ENCODE measurements at regions not wholly inside any gene's neighbourhood (a gene's known extent, or its start where the extent isn't known, plus 50 kb on each side); places are given as distances from the start of the nearest gene placed in this dataset.

- Mint-ChIP-seq H3K4me1 (no peaks in the 10 kb centered on the region), H3K36me3 (no peaks in the 10 kb centered on the region), H3K4me3 (no peak overlapping the region), H3K9me3 (peaks cover 11 to 14% of the 10 kb centered on the region in 2 donors), H3K27me3 (ENCODE audit: low read depth in 2 of 2) (no peaks in the 10 kb centered on the region), H3K27ac (no peak overlapping the region)
- Histone ChIP-seq H3K4me3 (ENCODE audit: low read length) (no peak overlapping the region), H3K27me3 (ENCODE audit: control insufficient read depth, insufficient read depth, low read length) (no peaks in the 10 kb centered on the region), H3K36me3 (ENCODE audit: control insufficient read depth, insufficient read depth, low read length) (no peaks in the 10 kb centered on the region), H3K4me1 (ENCODE audit: control insufficient read depth, insufficient read depth, low read length) (no peaks in the 10 kb centered on the region), H3K27ac (ENCODE audit: low read length) (no peak overlapping the region), H3K9me3 (ENCODE audit: control insufficient read depth, insufficient read depth, low read length) (no peaks in the 10 kb centered on the region)
- no peak for TF ChIP-seq CTCF (IDR thresholded peaks at IDR 0.05)
- ATAC-seq, result no peak
- DNase-seq, result no peak
- intact Hi-C loops (cut with micrococcal nuclease), result no loop called here
Observed at GRCh38 chr11:42065199-42065598, 605.7 kb upstream of the LRRC4C start.

GRCh38 chr11:42066113-42066512, 606.7 kb upstream of the LRRC4C start:
- Mint-ChIP-seq H3K36me3 (no peaks in the 10 kb centered on the region), H3K27ac (no peak overlapping the region), H3K4me3 (no peak overlapping the region), H3K4me1 (no peaks in the 10 kb centered on the region), H3K27me3 (ENCODE audit: low read depth in 2 of 2) (no peaks in the 10 kb centered on the region), H3K9me3 (peaks cover 10 to 17% of the 10 kb centered on the region in 2 donors)
- no peaks in the 10 kb centered on the region for H3K36me3 ChIP-seq (ENCODE audit: control insufficient read depth, insufficient read depth, low read length)
- H3K4me1 ChIP-seq (ENCODE audit: control insufficient read depth, insufficient read depth, low read length), result no peaks in the 10 kb centered on the region
- TF ChIP-seq CTCF (IDR thresholded peaks at IDR 0.05), result no peak
- 91% methylated on average over 15 of the region's 15 CpGs for WGBS (ENCODE audit: insufficient coverage)
- H3K27ac ChIP-seq (ENCODE audit: low read length), result no peak overlapping the region
- H3K4me3 ChIP-seq (ENCODE audit: low read length), result no peak overlapping the region
- ATAC-seq (no peak), DNase-seq (no peak)
- intact Hi-C loops (cut with micrococcal nuclease), result no loop called here
- H3K9me3 ChIP-seq (ENCODE audit: control insufficient read depth, insufficient read depth, low read length), result no peaks in the 10 kb centered on the region
- no peaks in the 10 kb centered on the region for H3K27me3 ChIP-seq (ENCODE audit: control insufficient read depth, insufficient read depth, low read length)

GRCh38 chr11:42074306-42074705, 614.9 kb upstream of the LRRC4C start:
- Histone ChIP-seq H3K36me3 (ENCODE audit: control insufficient read depth, insufficient read depth, low read length) (no peaks in the 10 kb centered on the region), H3K27me3 (ENCODE audit: control insufficient read depth, insufficient read depth, low read length) (no peaks in the 10 kb centered on the region), H3K27ac (ENCODE audit: low read length) (no peak overlapping the region), H3K4me1 (ENCODE audit: control insufficient read depth, insufficient read depth, low read length) (no peaks in the 10 kb centered on the region), H3K4me3 (ENCODE audit: low read length) (no peak overlapping the region), H3K9me3 (ENCODE audit: control insufficient read depth, insufficient read depth, low read length) (no peaks in the 10 kb centered on the region)
- Mint-ChIP-seq H3K9me3 (peaks cover 7 to 15% of the 10 kb centered on the region in 2 donors), H3K27ac (no peak overlapping the region), H3K4me1 (no peaks in the 10 kb centered on the region), H3K4me3 (no peak overlapping the region), H3K27me3 (ENCODE audit: low read depth in 2 of 2) (no peaks in the 10 kb centered on the region), H3K36me3 (no peaks in the 10 kb centered on the region)
- DNase-seq, result no peak
- intact Hi-C loops (cut with micrococcal nuclease), result no loop called here
- no peak for ATAC-seq
- no peak for TF ChIP-seq CTCF (IDR thresholded peaks at IDR 0.05)

GRCh38 chr11:42075180-42075579, 615.7 kb upstream of the LRRC4C start:
- WGBS (ENCODE audit: insufficient coverage), result no CpG with 5 or more reads among the region's 1 CpG
- Histone ChIP-seq H3K4me3 (ENCODE audit: low read length) (no peak overlapping the region), H3K27ac (ENCODE audit: low read length) (no peak overlapping the region), H3K36me3 (ENCODE audit: control insufficient read depth, insufficient read depth, low read length) (no peaks in the 10 kb centered on the region), H3K27me3 (ENCODE audit: control insufficient read depth, insufficient read depth, low read length) (no peaks in the 10 kb centered on the region), H3K9me3 (ENCODE audit: control insufficient read depth, insufficient read depth, low read length) (no peaks in the 10 kb centered on the region), H3K4me1 (ENCODE audit: control insufficient read depth, insufficient read depth, low read length) (no peaks in the 10 kb centered on the region)
- no peak overlapping the region for H3K27ac Mint-ChIP-seq
- no peaks in the 10 kb centered on the region for H3K4me1 Mint-ChIP-seq
- DNase-seq (no peak), ATAC-seq (no peak)
- H3K4me3 Mint-ChIP-seq, result no peak overlapping the region
- H3K9me3 Mint-ChIP-seq, result peaks cover 5 to 11% of the 10 kb centered on the region in 2 donors
- H3K27me3 Mint-ChIP-seq (ENCODE audit: low read depth in 2 of 2), result no peaks in the 10 kb centered on the region
- TF ChIP-seq CTCF (IDR thresholded peaks at IDR 0.05), result no peak
- H3K36me3 Mint-ChIP-seq, result no peaks in the 10 kb centered on the region
- intact Hi-C loops (cut with micrococcal nuclease), result no loop called here

Measured in natural killer cell (primary cell).